ENCODE measurements at regions not wholly inside any gene's neighbourhood (a gene's known extent, or its start where the extent isn't known, plus 50 kb on each side); places are given as distances from the start of the nearest gene placed in this dataset.

- H3K4me3 ChIP-seq (ENCODE audit: low read length) = no peak overlapping the region
- H3K36me3 ChIP-seq (ENCODE audit: control insufficient read depth, insufficient read depth, low read length) = no peaks in the 10 kb centered on the region
- DNase-seq (ENCODE audit: low read depth, low spot score) = no peak
- H3K4me1 ChIP-seq (ENCODE audit: control insufficient read depth, insufficient read depth, low read length) = peaks cover 5% of the 10 kb centered on the region; the same call in 1 of the 2 replicates
- no peak overlapping the region for H3K27ac ChIP-seq (ENCODE audit: low read length)
- no peaks in the 10 kb centered on the region for H3K9me3 ChIP-seq (ENCODE audit: control insufficient read depth, insufficient read depth, low read length)
- WGBS (ENCODE audit: insufficient coverage, insufficient read length) = no CpG with 5 or more reads among the region's 2 CpGs
- H3K27me3 ChIP-seq (ENCODE audit: control insufficient read depth, insufficient read depth, low read length) = no peaks in the 10 kb centered on the region
Observed at GRCh38 chr14:71322655-71323250, 415.5 kb downstream of the PCNX1 start.

- no CpG with 5 or more reads among the region's 6 CpGs for WGBS (ENCODE audit: insufficient coverage, insufficient read length)
- H3K27me3 ChIP-seq (ENCODE audit: control insufficient read depth, insufficient read depth, low read length) = no peaks in the 10 kb centered on the region
- peaks cover 5% of the 10 kb centered on the region; the same call in 1 of the 2 replicates for H3K4me1 ChIP-seq (ENCODE audit: control insufficient read depth, insufficient read depth, low read length)
- H3K36me3 ChIP-seq (ENCODE audit: control insufficient read depth, insufficient read depth, low read length) = no peaks in the 10 kb centered on the region
- no peak overlapping the region for H3K4me3 ChIP-seq (ENCODE audit: low read length)
- no peak overlapping the region for H3K27ac ChIP-seq (ENCODE audit: low read length)
- no peaks in the 10 kb centered on the region for H3K9me3 ChIP-seq (ENCODE audit: control insufficient read depth, insufficient read depth, low read length)
- DNase-seq (ENCODE audit: low read depth, low spot score) = no peak
Observed at GRCh38 chr14:71324767-71325272, 417.6 kb downstream of the PCNX1 start.

- WGBS (ENCODE audit: insufficient coverage, insufficient read length) = no CpG with 5 or more reads among the region's 1 CpG
- peaks cover 5% of the 10 kb centered on the region; the same call in 1 of the 2 replicates for H3K4me1 ChIP-seq (ENCODE audit: control insufficient read depth, insufficient read depth, low read length)
- no peaks in the 10 kb centered on the region for H3K9me3 ChIP-seq (ENCODE audit: control insufficient read depth, insufficient read depth, low read length)
- H3K4me3 ChIP-seq (ENCODE audit: low read length) = no peak overlapping the region
- no peak for DNase-seq (ENCODE audit: low read depth, low spot score)
- no peaks in the 10 kb centered on the region for H3K36me3 ChIP-seq (ENCODE audit: control insufficient read depth, insufficient read depth, low read length)
- H3K27me3 ChIP-seq (ENCODE audit: control insufficient read depth, insufficient read depth, low read length) = no peaks in the 10 kb centered on the region
- H3K27ac ChIP-seq (ENCODE audit: low read length) = no peak overlapping the region
Observed at GRCh38 chr14:71327691-71328090, 420.4 kb downstream of the PCNX1 start.

- DNase-seq (ENCODE audit: low read depth, low spot score) = no peak
- Histone ChIP-seq H3K27ac (ENCODE audit: low read length) (no peak overlapping the region), H3K9me3 (ENCODE audit: control insufficient read depth, insufficient read depth, low read length) (no peaks in the 10 kb centered on the region), H3K27me3 (ENCODE audit: control insufficient read depth, insufficient read depth, low read length) (no peaks in the 10 kb centered on the region), H3K4me3 (ENCODE audit: low read length) (no peak overlapping the region), H3K4me1 (ENCODE audit: control insufficient read depth, insufficient read depth, low read length) (peaks cover 5% of the 10 kb centered on the region; the same call in 1 of the 2 replicates), H3K36me3 (ENCODE audit: control insufficient read depth, insufficient read depth, low read length) (no peaks in the 10 kb centered on the region)
Observed at GRCh38 chr14:71328183-71328582, 420.9 kb downstream of the PCNX1 start.

GRCh38 chr14:71328954-71329353 is 421.7 kb downstream of the PCNX1 start:
- H3K4me1 ChIP-seq (ENCODE audit: control insufficient read depth, insufficient read depth, low read length) = peaks cover 5% of the 10 kb centered on the region; the same call in 1 of the 2 replicates
- WGBS (ENCODE audit: insufficient coverage, insufficient read length) = no CpG with 5 or more reads among the region's 5 CpGs
- no peaks in the 10 kb centered on the region for H3K9me3 ChIP-seq (ENCODE audit: control insufficient read depth, insufficient read depth, low read length)

GRCh38 chr14:71331403-71331802 is 424.1 kb downstream of the PCNX1 start:
- Histone ChIP-seq H3K9me3 (ENCODE audit: control insufficient read depth, insufficient read depth, low read length) (no peaks in the 10 kb centered on the region), H3K36me3 (ENCODE audit: control insufficient read depth, insufficient read depth, low read length) (no peaks in the 10 kb centered on the region), H3K4me1 (ENCODE audit: control insufficient read depth, insufficient read depth, low read length) (0 out of 2 replicates have a peak, but pooled peaks cover 2% of the 10 kb centered on the region), H3K4me3 (ENCODE audit: low read length) (no peak overlapping the region), H3K27me3 (ENCODE audit: control insufficient read depth, insufficient read depth, low read length) (no peaks in the 10 kb centered on the region), H3K27ac (ENCODE audit: low read length) (no peak overlapping the region)
- WGBS (ENCODE audit: insufficient coverage, insufficient read length) = no CpG with 5 or more reads among the region's 3 CpGs
- no peak for DNase-seq (ENCODE audit: low read depth, low spot score)

More at GRCh38 chr14:71328954-71329353, 421.7 kb downstream of the PCNX1 start:
- H3K27ac ChIP-seq (ENCODE audit: low read length) = no peak overlapping the region
- no peaks in the 10 kb centered on the region for H3K36me3 ChIP-seq (ENCODE audit: control insufficient read depth, insufficient read depth, low read length)
- no peak for DNase-seq (ENCODE audit: low read depth, low spot score)
- H3K27me3 ChIP-seq (ENCODE audit: control insufficient read depth, insufficient read depth, low read length) = no peaks in the 10 kb centered on the region
- H3K4me3 ChIP-seq (ENCODE audit: low read length) = no peak overlapping the region

- no peaks in the 10 kb centered on the region for H3K36me3 ChIP-seq (ENCODE audit: control insufficient read depth, insufficient read depth, low read length)
- no peak for DNase-seq (ENCODE audit: low read depth, low spot score)
Observed at GRCh38 chr14:71332476-71332875, 425.2 kb downstream of the PCNX1 start.

GRCh38 chr14:71333705-71334104 is 426.4 kb downstream of the PCNX1 start:
- no peaks in the 10 kb centered on the region for H3K27me3 ChIP-seq (ENCODE audit: control insufficient read depth, insufficient read depth, low read length)
- no peak overlapping the region for H3K4me3 ChIP-seq (ENCODE audit: low read length)
- H3K27ac ChIP-seq (ENCODE audit: low read length) = no peak overlapping the region
- no peaks in the 10 kb centered on the region for H3K4me1 ChIP-seq (ENCODE audit: control insufficient read depth, insufficient read depth, low read length)
- WGBS (ENCODE audit: insufficient coverage, insufficient read length) = no CpG with 5 or more reads among the region's 1 CpG
- no peak for DNase-seq (ENCODE audit: low read depth, low spot score)
- no peaks in the 10 kb centered on the region for H3K9me3 ChIP-seq (ENCODE audit: control insufficient read depth, insufficient read depth, low read length)
- no peaks in the 10 kb centered on the region for H3K36me3 ChIP-seq (ENCODE audit: control insufficient read depth, insufficient read depth, low read length)

More at GRCh38 chr14:71332476-71332875, 425.2 kb downstream of the PCNX1 start:
- Histone ChIP-seq H3K4me1 (ENCODE audit: control insufficient read depth, insufficient read depth, low read length) (0 out of 2 replicates have a peak, but pooled peaks cover 2% of the 10 kb centered on the region), H3K27me3 (ENCODE audit: control insufficient read depth, insufficient read depth, low read length) (no peaks in the 10 kb centered on the region), H3K27ac (ENCODE audit: low read length) (no peak overlapping the region), H3K4me3 (ENCODE audit: low read length) (no peak overlapping the region), H3K9me3 (ENCODE audit: control insufficient read depth, insufficient read depth, low read length) (no peaks in the 10 kb centered on the region)

GRCh38 chr14:71336489-71337192 is 429.4 kb downstream of the PCNX1 start:
- H3K4me1 ChIP-seq (ENCODE audit: control insufficient read depth, insufficient read depth, low read length) = no peaks in the 10 kb centered on the region
- no peak overlapping the region for H3K27ac ChIP-seq (ENCODE audit: low read length)
- H3K9me3 ChIP-seq (ENCODE audit: control insufficient read depth, insufficient read depth, low read length) = no peaks in the 10 kb centered on the region
- DNase-seq (ENCODE audit: low read depth, low spot score) = no peak
- no peaks in the 10 kb centered on the region for H3K36me3 ChIP-seq (ENCODE audit: control insufficient read depth, insufficient read depth, low read length)
- WGBS (ENCODE audit: insufficient coverage, insufficient read length) = no CpG with 5 or more reads among the region's 10 CpGs
- H3K4me3 ChIP-seq (ENCODE audit: low read length) = no peak overlapping the region; the same call in 1 of the 2 replicates
- no peaks in the 10 kb centered on the region for H3K27me3 ChIP-seq (ENCODE audit: control insufficient read depth, insufficient read depth, low read length)

GRCh38 chr14:71338153-71338552 is 430.9 kb downstream of the PCNX1 start:
- Histone ChIP-seq H3K36me3 (ENCODE audit: control insufficient read depth, insufficient read depth, low read length) (no peaks in the 10 kb centered on the region), H3K27ac (ENCODE audit: low read length) (no peak overlapping the region), H3K4me3 (ENCODE audit: low read length) (no peak overlapping the region), H3K9me3 (ENCODE audit: control insufficient read depth, insufficient read depth, low read length) (no peaks in the 10 kb centered on the region), H3K4me1 (ENCODE audit: control insufficient read depth, insufficient read depth, low read length) (no peaks in the 10 kb centered on the region), H3K27me3 (ENCODE audit: control insufficient read depth, insufficient read depth, low read length) (no peaks in the 10 kb centered on the region)
- no peak for DNase-seq (ENCODE audit: low read depth, low spot score)
- no CpG with 5 or more reads among the region's 4 CpGs for WGBS (ENCODE audit: insufficient coverage, insufficient read length)
